Middle frontal gyrus (tissue), 1 donor: ENCODE measurements at regions not wholly inside any gene's neighbourhood (a gene's known extent, or its start where the extent isn't known, plus 50 kb on each side); places are given as distances from the start of the nearest gene placed in this dataset.
"Not testable (repeated sequence)": the region's sequence is repeated elsewhere in the genome, so short reads cannot be mapped to it uniquely, and the experiment has no call there.

Experiments
- DNase-seq: peaks from one replicate; pipeline ENCODE4 v3.0.0-alpha.2; 2015; ENCODE audit warnings: low spot score; ENCODE audit errors: extremely low spot score

- DNase-seq, result no peak
Observed at GRCh38 chr2:103167599-103167998, 405.8 kb downstream of the TMEM182 start.

DNA sequence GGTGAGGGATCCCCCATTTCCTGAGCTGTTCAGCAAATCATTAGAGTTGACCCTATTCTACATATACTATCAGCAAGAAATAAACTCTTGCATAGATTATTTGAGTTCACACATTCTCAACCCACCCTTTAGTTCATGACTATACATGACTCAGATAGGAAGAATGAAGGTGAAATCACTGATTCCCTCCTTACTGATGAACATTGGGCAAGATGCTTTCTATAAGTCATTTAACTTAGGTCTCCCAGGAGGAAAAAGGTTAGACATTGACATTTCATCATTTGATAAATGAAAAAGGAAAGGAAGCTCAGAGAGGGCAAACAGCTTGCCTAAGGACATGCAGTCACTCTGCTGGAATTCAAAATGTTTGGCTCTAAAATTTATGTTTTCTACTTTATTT lies 408.0 kb downstream of the TMEM182 start:
- DNase-seq, result no peak

- no peak for DNase-seq
Observed at GRCh38 chr2:103172821-103173220, 411.0 kb downstream of the TMEM182 start.

DNA sequence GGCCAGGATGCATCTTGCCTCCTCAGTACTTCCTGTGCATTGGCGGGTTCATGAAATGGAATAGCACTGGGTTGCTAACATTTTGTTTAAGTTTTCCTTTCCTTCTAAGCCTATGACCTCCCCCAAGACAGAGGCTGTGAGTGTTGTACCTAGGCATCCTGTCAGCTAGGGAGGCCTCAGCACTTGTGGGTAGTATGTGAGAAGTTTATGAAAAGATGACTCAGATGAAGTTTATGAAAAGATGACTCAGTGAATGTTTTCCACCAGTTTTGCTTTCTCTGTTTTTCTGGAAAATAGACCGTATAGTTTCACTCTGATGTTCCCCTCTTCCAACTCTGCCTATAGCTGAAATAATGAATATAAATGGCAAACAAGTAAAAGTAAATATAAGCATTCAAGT lies 412.9 kb downstream of the TMEM182 start:
- DNase-seq, result no peak

- DNase-seq, result no peak
Observed at GRCh38 chr2:103176294-103176915, 414.6 kb downstream of the TMEM182 start.

GRCh38 chr2:103179798-103180197 lies 418.0 kb downstream of the TMEM182 start:
- DNase-seq, result no peak

GRCh38 chr2:103183061-103183460 lies 421.2 kb downstream of the TMEM182 start:
- DNase-seq, result no peak

DNA sequence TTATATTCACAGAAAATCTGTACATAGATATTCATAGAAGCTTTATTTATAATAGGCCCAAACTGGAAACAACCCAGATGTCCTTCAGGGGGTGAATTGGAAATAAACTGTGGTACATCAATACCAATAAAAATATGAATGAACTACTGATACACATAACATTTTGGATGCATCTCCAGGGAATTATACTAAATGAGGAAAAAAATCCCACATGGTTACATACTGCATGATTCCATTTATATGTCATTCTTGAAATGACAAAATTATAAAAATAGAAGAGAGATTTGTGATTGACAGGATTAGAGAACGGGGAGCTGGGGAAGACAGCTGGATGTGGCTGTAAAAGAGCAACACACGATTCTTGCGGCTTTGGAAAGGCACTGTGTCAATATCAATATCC lies 435.0 kb downstream of the TMEM182 start:
- DNase-seq, result no peak

- not testable (repeated sequence) for DNase-seq
Observed at GRCh38 chr2:103200774-103201173, 438.9 kb downstream of the TMEM182 start.

DNA sequence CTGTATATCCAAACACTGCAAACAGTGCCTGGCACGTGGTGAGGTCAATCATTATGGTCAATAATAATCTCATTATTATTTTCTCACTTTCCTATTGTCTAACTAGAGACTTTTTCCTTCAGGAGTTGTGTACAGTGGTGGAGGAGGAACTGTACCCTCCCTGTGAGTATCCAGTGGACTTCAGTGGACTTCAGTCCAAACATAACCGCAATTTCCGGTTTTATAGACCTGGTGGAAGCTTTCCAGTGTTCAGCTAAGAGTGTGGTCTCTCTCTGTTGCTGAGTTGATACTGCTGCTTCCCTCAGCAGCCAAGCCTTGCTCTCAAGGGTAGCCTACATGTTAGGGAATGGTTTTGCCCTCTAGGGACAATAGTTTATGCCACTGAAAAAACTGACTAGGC lies 447.1 kb downstream of the TMEM182 start:
- DNase-seq, result no peak

DNA sequence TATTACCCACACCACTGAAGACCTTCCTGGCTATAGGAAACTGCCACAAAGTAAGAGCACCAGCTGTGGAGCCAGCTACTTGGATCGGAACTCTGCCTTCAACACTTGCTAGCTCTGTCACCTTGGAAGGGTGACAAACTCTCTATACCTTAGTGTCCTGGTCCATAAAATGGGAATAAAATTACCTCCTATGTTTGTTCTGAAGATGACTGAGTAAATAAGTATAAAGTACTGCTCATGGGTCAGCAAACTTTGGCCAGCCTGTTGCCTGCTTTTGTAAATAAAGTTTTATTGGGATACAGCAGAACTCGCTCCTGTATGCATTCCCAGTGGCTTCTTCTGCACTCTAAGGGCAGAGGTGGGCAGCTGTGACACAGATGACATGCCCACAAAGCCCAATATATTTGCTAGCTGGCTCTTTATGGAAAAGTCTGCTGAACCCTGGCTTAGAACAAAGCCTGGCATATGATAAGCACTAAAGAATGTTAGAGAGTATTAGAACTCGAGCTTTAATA lies 451.3 kb downstream of the TMEM182 start:
- no peak for DNase-seq

DNA sequence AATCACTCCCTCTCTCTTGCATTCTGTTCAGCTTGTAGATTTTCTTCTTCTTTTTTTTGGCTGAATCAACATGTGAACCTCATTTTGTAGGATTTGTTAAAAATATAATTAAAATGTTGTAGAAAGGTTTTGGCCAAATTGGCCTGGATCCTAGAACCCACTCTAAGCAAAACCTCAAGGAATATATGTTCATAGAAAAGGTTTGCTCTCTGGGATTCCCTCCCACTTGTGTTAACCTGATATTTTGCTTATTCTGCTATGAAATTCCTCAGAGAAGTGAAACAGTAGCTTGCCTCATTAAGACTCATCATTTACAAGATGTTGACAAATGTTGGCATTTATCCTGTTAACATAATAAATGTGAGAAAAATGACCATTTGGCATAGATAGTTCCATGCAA lies 456.7 kb downstream of the TMEM182 start:
- no peak for DNase-seq

DNA sequence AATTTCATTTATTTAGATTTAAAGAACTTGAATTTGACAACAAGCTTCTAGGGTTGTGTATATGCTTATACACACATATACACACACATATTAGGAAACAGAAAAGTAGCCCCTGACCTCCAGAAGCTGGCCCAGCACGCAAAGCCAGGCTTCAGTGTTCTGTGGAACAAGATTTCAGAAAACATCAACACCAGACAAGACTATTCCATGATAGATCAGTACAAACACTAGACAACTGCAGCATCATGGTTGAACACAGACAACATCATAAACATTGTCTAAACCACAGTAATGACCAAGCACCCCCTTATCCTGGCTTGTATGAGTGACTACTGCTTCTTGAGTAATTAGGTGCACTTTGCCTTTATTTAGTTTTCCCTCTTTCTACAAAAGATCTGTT lies 457.6 kb downstream of the TMEM182 start:
- no peak for DNase-seq

DNA sequence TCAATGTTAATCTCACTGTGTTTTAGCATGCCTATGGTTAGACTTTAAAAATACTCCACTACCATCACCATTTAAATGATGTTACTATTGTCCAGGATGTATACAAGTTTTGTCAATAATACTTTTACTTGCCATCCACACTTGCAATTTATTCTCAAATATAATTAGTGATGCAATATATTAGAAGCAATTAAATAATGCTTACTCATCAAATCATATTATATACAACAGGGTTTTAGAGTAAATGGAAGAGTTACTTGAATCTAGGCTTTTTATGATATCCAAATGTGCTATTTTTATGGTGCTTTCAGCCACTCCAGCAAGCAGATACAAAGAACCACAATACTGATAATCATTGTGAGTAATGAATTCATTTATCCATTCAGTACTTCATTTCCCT lies 461.1 kb downstream of the TMEM182 start:
- no peak for DNase-seq

GRCh38 chr2:103230796-103231195 lies 469.0 kb downstream of the TMEM182 start:
- DNase-seq, result no peak

DNA sequence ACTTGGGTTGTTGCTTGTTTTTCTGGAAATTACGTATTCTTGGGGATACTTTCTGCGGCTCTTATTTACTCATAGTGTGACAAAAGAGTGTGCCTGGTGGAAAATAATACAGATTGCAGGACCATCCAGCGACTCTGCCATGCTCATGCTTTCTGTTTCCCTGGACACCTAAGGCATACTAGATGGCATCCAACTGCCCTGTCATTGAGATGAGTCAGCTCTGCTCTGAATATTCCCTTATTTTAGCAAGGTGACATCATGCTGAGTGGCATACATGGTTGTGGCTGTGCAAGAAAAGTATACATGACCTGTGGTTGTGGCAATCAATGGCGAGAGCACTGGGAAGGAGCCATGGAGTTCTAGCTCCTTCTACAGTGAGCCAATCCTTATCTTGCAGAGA lies 471.0 kb downstream of the TMEM182 start:
- DNase-seq, result no peak

GRCh38 chr2:103233691-103234090 lies 471.9 kb downstream of the TMEM182 start:
- no peak for DNase-seq

GRCh38 chr2:103235283-103235682 lies 473.5 kb downstream of the TMEM182 start:
- DNase-seq, result no peak

DNA sequence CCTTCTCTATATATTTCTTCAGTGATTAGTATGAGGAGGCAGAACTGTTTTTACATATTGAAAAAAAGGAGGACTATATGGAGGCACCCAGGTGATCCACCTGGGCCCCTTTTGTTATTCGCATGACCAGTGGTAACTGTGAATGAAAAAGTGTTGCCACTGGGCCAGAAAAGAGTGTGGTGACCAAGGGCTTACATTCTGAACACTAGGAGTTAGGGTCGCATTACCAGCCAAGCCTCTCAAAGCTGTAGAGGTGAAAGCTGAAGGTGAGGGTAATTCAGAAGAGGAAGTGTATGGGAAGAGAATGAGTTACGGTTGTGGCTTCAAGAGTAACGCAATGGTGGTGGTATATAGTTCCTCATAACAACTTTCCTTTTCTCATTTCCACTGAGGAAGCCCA lies 487.6 kb downstream of the TMEM182 start:
- no peak for DNase-seq

GRCh38 chr2:103252781-103253180 lies 490.9 kb downstream of the TMEM182 start:
- no peak for DNase-seq

DNA sequence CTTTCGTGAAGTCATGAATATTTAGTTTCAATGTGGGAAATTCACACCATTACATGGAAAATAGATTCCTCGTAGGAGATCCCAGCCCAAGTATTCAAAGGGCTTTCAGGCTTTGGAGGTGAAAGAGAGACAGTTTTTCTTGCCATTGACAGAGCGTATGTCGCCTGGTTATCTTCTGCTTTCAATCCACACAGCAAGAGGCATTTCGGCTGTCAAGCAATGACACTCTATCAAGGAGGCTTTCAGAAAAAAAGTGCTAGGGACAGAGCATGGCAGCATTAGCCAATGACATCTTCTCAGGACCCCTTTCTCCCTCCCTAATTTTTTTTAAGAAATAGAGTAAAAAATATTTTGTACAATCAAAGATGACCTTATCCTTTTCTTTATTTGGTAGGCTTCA lies 492.8 kb downstream of the TMEM182 start:
- no peak for DNase-seq

DNA sequence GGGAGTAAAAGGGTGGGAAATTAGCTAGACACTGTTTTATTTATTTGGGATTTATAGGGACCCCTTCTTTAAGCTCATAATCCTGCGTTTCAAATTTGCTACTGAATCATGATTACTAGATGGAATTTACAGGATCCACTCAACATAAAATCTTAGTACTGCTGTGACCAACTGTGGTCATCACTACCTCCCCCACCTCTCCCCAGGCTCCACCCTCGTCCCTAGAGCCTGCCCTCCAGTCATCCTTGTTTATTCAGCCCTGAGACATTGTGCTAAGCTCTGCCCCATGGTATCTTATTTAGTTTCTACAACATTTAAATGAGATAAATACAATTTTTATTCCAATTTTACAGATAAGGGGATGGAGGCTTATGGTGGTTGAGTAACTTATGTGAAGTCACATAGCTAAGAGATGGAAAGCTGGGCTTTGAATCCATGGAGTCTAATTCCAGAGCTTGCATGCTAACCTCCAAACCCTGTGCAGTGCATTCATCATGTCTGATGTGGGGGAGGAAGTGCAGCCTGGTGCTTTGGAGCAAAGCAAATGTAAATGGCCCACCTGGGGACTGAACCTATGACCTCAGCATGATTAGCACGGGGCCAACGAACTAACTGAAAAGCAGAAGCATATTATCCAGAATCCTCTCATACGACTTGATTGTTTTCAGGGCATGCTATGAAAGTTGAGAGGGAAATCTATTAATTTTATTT lies 502.4 kb downstream of the TMEM182 start:
- DNase-seq, result no peak

DNA sequence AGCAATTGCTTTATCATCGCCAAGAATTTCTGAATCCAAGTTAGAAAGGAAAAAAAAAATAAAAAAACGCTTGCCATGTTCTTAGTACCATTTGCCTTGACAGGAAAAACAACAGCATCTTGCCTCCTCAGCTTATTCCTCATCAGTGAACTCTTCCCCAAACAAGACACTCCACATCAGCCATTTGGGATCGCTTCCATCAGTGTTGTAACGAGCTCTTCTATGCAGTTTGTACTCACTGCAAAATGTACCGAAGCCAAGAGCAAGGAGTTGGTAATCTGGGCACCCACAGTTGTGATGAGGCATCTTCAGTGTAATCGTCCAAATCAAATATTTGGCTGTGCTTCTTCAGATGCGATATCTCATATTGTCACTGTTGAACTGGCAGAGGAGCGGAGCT lies 503.7 kb downstream of the TMEM182 start:
- no peak for DNase-seq
